ENCODE measurements at regions not wholly inside any gene's neighbourhood (a gene's known extent, or its start where the extent isn't known, plus 50 kb on each side); places are given as distances from the start of the nearest gene placed in this dataset.
"Not testable (repeated sequence)": the region's sequence is repeated elsewhere in the genome, so short reads cannot be mapped to it uniquely, and the experiment has no call there.

DNA sequence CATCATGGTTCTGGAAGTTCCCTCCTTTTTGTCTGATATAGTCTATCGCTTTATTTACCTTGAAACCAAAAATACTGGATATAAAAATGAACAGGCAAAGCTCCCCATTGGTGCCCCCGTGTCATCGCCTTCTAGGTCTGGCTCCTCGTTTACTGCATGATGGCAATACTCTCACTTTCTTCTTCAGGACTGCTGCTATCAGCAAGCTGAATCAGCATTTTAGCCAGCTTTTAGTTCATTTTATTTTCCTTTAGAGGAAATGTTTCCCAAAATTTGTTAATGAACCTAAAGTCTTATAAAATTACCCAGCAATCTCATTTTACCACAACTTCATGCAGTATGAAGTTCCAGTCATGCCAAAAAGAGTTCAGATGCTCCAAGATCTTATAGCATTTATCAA, 80.5 kb downstream of the ZIC3 start:
- no peak for DNase-seq

DNA sequence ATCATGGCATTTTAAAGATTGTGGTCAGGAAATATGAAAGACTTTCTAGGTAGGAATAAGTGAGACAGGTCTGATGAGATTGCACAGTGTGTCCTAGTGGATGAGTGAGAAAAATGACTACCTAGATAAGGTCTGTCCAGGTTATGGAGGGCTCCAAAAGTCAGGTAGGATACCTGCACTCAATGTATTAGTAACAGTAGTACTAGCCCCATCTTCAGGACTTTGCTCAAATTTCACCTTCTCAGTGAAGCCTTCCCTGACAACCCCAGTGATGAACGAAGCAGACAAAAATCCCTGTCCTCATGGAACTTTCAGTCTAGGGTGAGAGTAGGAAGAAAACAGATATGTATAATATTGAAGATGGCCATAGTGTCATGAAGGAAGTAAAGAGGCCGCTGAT, 85.7 kb downstream of the ZIC3 start:
- DNase-seq: no peak

DNA sequence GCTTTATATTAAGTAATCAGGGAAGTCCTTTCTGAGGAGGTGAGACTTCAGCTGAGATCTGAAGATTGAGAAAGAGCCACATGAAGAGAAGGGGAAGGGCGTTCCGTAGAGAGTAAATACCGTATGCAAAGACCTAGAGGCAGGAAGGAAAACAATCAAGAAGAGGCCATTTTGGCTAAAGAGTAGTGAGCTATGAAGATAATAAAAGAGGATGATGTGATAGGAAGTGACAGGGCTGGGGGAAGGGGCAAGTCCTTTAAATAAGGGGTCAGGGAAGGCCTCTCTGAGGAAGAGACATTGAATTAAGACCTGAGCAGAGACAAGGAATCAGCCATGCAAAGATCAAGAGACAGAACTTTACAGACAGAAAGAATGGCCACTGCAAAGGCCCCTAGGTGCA, 86.2 kb downstream of the ZIC3 start:
- no peak for DNase-seq

DNA sequence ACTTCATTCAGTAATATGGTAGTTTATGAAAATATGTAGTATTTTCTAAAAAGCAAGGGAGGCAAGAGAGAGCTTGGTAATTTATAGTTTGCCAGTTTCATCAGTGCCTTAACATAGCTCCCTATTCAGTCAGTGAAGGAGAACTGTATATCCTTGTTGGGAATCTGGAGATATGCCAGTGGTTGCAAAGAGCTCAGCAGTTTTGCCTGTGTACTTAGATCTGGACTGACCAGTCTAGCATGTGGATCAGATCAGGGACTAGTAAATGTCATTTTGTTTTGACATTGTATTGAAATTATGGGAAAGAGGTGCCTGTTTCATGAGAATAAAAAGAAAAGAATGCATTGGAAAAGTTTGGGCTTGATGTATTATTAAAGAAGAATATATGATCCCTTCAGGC, 88.6 kb downstream of the ZIC3 start:
- no peak for DNase-seq

DNA sequence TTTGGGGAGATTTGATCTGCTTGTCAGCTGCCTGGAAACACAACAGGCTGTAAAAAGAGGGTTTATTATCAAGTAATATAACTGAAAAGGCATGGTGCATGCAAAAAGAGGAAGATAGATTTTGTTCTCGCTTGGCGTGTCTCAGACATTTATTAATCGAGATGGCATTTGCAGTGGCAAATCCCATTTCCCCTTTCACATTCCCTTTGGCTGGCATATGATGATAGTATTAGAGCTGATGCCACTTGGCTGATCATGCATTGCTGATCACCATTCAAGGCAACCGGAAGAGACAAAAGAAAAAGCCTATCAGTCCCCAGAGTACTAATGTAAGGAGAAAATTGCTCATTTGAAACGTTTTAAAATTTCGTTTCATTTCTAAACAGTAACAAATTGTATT, 101.8 kb downstream of the ZIC3 start:
- no peak for DNase-seq

DNA sequence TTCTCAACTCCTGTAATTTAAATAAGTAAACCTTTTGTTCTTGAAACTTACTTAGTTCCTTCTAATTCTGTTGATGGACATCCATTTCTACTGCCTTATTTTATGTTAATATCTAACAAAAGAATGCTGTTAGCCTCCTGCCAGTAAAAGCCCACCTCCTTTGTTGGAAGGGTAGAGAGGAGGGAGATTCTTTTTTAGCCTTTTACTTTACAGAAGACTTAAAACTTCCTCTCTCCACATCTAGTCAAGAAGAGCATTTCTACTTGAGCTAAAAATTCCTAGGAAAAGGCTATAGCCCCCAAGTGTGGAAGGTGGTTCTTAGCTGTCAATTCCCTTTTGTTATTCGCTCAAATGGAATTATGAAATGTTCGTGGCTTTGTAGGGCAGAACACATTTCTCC, 118.7 kb downstream of the ZIC3 start:
- DNase-seq: no peak

DNA sequence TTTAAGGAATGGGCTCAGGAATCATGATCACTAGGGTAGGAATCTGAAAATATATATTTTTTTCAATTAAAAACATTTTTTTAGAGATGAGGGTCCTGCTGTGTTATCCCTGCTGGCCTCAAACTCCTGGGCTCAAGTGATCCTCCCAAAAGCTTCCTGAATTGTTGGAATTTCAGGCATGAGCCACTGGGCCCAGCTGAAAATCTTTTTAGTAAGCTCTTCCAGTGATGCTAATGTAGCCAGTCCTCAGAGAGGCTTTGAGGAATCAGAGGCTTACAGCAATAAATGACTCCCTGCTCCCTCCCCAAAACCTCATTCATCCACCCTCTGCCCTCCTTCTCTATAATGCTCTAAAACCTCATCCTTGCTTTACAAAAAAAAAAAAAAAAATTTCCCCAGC, 129.5 kb downstream of the ZIC3 start:
- DNase-seq: no peak

DNA sequence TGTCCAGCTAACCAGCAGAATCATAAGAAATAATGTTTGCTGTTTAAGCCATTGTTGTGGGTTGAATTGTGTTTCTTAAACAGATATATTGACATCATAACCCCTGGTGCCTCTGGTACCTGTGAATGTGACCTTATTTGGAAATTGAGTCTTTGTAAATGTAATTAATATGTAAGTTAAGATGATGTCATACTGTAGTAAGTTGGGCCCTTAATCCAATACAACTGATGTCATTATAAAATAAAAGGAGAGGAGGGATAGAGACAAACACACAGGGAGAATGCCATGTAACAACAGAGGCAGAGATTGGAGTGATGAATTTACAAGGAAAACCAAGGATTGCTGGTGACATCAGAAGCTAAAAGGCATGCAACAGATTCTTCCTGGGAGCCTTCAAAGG, 141.4 kb downstream of the ZIC3 start:
- no peak for DNase-seq

DNA sequence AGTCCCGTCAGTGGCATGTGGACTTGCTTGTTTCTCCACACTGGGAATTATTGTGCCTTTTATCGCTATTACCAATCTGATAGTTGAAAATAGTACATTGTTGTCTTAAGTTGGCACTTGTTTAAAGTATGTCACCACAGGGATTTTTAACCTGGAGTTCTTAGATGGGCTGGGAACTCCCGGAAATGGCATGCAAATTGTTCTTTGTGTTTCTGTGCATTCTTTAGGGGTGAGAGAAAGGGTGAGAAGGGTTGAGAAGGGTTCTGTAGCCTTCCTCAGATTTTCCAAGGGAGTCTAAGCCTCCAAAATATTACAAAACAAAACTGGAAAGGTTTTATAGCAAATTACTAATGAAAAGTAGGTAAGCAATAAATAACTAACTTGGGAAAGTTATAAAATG, 176.9 kb downstream of the ZIC3 start:
- no peak for DNase-seq

DNA sequence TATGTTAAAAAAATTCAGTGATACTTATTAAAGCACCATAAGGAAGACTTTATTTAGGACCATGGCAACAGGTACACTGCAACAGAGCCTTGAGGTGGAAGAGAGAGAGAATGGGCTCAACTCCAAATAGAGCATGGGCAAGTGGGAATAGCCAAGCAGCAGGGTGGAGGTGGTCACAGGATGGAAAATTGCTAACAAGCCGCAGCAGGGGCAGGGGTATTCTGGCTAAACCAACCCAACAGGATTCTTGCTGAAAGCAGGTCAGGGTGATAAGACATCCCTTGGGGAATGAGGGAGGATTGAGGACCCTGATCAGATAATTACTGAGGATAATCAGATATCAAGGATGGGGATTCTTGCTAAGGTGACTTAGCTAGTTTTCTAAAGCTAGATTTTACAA, 177.5 kb downstream of the ZIC3 start:
- DNase-seq: no peak

DNA sequence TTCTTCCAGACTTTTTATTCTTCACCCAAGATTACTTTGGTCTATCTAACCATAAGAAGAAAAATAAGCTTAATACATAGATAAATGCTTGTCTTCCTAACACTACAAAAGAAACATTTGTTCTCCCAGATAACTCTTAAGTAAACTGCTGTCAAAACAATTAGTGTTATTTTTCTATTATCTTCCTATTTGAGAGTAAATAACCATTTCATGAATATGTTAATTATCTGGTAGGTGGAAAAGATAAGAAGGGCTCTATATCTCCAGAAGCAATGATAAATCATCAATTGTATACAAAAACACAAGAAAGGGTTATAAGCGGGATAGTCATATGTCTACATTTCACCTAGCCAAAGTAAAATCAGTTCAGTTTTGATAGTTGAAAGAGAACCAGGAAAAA, 180.4 kb downstream of the ZIC3 start:
- no peak for DNase-seq

DNA sequence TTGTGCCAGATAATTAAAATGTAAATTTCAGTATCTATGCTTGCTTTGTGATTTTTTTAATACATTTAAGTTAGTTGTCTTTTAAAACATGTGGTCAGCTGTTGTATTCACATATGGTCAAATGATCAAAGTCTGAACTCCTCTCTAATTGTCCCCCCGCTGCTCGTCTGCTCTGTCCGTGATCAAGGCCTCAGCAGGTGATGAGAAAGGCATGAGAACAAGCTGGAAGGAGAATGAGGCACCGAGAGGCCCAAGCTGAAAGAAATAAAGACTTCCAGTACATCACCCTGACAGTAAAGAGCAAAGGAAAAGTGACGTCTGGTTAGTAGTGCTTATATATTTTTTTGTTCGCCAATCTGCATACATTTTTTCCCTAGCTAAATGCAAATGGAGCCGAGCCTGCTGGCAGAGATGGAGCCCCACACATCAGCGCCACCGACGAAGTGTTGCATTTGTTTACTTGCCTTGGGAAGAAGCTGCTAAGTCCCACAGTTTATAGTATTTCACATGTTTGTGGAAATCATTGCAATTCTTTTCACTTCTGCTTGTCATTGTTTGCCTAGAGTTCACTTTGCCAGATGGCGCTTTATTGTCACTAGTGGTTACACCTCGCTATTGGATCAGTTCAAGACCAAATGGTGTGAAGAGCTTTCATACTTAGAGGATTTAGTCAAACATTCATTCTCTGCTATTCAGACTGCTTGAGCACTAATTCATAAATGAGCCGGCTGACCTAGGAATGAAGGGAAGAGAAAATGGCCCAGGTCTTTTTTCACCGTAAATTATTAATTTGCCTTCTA, 181.5 kb downstream of the ZIC3 start:
- no peak for DNase-seq

DNA sequence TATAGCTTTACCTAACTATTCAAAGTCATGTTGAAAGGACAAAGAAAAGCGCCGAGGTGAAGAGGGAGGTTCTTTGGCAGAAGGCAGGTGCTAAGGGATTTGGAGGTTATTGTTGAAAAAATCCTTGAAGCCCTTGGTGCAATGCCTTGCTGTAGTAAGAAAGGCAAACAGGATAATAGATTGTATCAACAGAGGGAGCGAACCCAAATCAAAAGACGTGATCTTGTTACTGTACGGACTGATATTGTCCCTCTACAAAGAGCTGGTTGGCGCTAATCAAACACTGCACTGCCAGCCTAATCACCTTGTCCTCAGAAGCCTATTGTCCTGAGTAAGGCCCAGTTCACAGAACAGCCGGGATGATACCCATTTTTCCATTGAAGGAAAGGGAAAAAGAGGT, 182.9 kb downstream of the ZIC3 start:
- DNase-seq: no peak

DNA sequence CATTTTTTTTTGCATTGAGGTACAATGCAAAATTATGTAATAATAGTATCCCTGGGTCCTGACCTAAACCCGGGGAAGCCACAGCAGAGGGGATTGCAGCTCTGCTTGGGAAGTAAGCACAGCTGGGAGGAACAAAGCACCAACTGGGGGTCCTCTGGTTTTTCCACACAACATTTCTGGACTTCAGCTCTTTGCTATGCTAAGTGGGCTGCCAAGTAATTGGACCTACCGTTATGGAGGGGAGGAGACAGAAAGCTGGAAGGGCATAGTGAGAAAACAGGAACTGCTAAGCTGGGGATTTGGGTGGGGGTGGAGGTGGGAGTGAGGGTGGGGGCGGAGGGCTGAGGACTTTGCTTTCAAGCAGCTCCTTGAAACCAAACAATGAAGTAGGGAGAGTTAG, 183.3 kb downstream of the ZIC3 start:
- no peak for DNase-seq

DNA sequence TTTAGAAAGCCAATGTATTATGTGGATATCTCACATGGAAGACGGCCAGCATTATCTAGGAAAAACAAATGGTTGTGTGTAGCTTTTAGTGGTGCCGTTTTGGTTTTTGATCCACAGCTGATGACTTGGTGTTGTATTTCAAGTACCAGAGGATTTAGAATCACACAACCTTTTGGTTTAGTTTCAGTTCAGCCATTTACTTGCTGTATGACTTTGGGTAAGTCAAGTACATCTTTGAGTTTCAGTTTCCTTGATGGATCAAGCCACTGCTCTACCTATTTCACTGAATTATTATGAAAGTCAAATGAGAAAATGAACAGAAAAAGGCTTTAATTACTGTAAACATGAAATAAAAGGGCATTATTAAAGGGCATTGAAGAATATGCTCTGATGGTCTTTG, 205.6 kb downstream of the ZIC3 start:
- DNase-seq: no peak

DNA sequence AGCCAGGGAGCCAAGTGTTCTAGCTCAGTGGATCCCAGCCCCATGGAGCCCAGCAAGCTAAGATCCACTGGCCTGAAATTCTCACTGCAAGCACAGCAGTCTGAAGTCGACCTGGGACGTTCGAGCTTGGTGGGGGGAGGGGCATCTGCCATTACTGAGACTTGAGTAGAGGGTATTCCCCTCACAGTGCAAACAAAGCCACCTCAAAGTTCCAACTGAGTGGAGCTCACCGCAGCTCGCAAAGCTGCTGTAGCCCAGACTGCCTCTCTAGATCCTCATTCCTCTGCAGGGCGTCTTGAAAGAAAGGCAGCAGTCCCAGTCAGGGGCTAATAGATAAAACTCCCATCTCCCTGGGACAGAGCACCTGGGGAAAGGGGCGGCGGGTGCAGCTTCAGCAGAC, 226.3 kb downstream of the ZIC3 start:
- no peak for DNase-seq

DNA sequence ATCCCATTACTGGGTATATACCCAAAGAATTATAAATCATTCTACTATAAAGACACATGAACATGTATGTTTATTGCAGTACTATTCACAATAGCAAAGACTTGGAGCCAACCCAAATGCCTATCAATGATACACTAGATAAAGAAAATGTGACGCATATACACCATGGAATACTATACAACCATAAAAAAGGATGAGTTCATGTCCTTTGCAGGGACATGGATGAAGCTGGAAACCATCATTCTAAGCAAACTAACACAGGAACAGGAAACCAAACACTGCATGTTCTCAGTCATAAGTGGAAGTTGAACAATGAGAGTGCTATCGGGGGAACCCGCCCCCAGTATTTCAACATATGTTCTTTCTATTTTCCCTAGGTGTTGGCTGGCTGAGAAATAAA, 232.0 kb downstream of the ZIC3 start:
- not testable (repeated sequence) for DNase-seq

DNA sequence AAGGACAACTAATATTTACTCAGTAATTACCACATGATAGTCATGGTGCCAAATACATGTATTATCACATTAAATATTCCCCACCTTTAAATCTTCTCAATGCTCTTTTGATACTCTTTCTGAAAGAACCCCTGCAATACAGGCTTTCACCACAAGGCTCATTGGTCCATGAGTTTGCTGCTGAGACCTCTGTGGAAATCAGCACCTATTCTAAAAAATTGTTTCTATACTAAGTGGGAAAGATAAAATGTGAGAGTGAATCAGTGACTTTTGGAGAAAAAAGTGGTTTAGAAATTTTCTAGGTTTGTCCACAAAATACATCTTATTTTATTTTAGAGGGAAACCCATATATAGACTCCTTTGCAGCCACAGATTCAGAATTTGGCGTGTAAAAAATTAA, 257.3 kb downstream of the ZIC3 start:
- no peak for DNase-seq

DNA sequence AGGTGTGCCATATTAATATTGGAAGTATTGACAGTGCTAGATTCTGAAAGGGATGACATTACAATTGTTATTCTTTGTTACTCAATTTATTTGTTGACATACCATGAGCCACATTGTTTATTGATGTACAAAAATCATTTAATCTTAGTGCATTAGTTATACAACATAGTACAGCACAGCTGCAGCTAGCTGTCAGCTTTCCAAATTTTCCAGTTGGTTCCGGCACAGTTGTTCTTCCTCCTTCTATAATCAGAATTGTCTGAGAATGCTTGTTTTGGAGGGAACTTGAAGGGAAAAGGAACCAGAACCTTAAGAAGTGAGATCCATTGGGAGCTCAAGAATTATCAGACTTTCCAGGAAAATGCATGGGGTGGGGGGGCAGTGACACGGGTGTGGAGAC, 281.4 kb downstream of the ZIC3 start:
- DNase-seq: no peak

DNA sequence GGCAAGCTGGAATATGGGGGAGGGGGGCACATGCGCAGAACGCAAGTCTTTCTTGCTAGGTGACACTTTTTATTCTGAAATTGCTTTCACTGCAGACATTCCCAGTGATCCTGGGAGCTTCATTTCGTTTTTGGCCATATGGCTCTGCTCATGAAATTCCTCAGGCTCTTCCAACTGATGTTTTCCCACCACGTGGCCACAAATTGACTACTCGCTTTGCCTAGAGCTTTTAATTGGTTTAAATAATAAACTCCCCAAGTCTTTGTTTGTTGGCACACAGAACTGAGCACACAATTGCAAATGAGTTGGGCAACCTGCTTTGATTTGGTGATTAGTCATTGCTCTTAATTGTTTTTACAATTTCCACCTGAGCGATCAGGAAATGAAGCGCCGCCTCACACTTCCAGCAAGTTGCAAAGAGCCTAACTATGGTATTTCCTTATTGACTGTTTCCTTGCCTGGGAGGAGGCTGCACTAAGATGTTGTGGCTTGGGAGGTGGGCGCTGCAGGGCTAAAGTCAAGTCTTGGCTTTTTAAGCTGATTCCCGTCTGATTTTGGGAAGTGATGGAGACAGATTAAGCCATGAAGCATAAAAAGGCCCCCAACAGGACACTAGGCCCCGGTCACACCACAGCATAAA, 282.5 kb downstream of the ZIC3 start:
- DNase-seq: no peak

DNA sequence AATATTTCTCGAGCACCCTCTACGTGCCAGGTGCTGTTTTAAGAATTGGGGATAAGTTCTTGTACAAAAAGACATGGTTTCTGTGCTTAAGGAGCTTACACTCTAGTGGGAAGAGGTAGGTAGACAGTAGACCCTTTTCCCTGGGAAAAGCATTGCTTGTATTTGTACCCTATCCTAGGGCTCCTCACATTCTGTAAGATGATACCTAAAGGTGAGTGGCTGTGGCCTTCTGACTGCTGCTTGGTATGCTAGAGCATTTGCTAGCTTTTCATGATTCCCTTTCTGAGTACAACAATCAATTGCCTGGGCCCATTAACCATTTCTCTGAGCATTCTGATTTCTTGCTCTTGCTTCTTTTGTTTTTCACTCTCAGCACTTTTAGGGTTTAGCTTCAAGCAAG, 286.6 kb downstream of the ZIC3 start:
- no peak for DNase-seq

DNA sequence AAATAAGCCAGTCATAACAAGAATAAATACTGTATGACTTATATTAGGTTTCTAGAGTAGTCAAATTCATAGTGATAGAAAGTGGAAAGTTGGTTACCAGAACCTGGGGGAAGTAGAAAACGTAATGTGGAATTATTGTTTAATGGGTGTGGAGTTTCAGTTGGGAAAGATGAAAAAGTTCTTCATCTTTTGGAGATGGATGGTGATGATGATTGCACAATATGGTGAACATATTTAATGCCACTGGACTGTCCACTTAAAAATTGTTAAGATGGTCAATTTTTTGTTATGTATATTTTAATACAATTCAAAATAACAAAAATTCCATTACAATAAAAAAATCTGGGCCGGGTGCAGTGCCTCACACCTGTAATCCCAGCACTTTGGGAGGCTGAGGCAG, 289.6 kb downstream of the ZIC3 start:
- DNase-seq: no peak

DNA sequence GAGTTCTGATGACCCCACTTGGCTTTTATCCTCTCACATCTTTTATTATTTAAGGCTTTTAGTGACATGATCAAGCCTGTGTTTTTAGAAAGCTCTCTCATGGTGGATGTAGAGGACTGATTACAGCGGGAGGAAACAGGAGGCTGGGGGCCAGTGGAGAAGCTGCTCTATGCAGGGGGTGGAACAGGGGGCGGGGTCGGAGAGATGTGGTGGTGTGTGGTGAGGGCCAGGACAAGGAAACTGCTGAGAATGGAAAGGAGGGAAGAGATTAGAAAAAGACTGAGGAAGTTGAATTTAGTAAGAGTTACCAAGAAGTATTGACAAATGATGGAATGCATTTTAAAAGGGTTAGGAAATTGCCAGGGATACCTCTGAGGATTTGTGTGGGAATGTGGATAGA, 292.2 kb downstream of the ZIC3 start:
- no peak for DNase-seq

DNA sequence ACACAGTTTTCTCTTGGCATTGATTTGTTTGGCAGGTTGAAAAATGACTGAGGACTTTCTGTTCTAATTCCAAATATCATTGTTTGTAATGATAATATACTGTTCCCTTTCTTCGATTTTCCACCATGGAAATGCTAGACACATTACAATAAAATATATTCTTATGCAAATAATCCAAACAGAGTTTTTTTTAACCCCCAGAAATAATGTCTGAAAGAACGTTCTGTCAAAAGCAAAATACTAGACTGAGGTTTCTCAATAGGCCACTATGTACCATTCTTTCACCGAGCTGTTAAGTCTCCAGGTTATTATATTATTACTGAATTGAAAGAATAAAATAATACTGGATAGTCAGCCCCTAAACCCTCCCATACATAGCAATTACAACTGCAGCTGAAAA, 312.5 kb downstream of the ZIC3 start:
- DNase-seq: no peak

DNA sequence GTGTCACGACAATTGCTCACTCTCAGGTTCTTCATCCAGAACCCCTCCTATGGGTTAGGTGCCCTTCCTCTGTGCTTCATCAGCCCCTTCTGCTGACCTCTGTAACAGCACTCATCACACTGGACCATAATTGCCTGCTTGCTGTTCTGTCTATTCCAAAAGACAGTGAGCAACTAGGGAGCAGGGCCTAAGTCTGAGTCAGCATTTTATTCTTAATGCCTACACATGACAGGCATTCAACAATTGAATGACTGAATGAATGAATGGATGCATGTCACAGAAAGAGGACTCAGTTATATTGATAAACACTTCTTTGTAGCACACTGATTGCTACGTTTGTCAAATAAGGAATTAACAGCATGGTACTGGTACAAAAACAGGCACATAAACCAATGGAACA, 317.0 kb downstream of the ZIC3 start:
- no peak for DNase-seq
